Fibroblast of skin of right quadriceps (primary cell): ENCODE measurements at regions not wholly inside any gene's neighbourhood (a gene's known extent, or its start where the extent isn't known, plus 50 kb on each side); places are given as distances from the start of the nearest gene placed in this dataset.

ENCODE experiments used
- DNase-seq: peaks from one replicate; pipeline ENCODE4 v3.0.0-alpha.2; 2013

DNA sequence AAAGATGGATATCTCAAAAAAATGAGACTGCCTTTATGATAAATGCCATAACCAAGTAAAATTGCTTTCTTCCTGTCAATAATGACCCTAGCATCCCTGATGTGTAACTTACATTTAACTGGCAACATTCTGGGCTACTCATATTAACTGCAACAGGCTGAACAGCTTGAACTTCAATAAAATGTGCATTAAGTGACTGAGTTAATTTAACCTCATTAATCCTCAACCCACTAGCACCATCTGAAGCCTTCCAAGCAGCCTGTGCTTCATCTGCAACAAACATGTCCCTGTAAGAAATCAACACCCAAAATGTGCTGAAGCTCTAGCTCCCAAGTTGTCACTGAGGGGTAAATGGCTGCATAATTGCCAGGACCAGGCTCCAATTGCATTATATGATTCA is 296.2 kb upstream of the ZC3H15 start:
- no peak for DNase-seq

DNA sequence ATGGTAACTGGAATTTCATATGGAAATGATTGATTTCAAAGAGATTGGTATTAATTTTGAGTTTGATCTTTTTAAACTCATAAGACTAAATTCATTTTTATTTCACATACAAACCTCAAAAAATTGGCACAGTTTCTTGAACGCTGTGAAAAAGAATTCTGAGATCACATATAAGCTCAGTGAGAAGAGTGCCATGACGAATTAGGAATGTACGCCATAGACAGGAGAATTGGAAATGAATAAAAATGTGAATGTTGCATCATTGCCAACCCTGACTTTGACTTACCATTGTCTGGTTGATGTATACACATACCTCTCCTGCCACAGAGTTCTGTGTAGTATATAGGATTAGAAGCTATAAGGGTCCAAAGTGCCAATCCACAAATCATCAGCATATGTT is 290.4 kb upstream of the ZC3H15 start:
- DNase-seq, result peak; percentile 20

DNA sequence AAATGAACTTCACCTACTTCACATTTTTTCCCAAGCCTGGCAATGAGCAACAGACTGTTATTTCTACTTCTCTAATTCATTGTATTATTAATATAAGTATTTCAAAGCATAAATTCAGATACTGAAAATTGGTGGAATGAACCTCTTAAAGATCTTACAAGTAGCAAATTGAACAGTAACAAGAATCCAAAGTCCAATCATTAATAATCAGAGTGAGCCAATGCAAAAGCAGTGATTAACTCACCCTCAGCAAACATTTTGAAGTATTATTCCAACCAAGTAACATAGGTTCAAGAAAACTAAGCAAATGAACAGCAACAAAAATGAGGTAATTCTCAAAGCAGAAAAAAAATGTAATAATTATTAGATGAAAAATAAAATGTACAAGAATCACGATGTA is 288.1 kb upstream of the ZC3H15 start:
- no peak for DNase-seq

DNA sequence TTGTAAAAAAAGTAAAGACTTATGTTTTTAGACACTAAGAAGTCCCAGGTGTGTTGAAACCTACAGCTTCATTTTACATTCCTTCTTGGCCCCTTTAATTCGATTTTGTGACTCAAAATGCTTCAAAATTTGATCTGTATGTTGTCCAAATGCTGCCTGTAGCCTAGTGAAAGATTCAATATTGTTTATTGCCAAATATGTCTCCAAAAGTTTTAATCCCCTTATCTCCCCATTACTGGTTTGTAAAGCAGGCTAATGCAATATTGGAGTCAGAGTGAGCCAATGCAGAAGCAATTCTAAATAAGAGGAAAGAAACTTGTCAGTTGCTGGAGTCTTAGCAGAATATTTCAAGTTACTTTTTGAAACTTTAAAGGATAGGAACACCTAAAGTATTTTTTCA is 287.0 kb upstream of the ZC3H15 start:
- DNase-seq, result no peak

DNA sequence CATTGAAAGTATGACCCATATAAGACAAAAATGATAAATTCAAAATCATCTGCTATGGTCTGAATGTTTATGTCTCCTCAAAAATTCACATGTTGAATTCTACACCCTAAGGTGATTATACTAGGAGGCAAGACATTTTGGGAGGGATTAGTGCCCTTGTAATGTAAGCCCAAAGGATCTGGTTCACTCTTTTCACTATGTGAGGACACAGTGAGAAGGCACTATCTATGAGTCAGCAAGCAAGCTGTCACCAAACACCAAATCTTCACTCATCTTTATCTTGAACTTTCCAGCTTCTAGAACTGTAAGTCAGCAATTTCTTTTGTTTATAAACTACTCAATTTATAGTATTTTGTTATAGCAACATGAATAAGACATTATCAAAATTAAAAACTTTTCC is 284.7 kb upstream of the ZC3H15 start:
- no peak for DNase-seq

DNA sequence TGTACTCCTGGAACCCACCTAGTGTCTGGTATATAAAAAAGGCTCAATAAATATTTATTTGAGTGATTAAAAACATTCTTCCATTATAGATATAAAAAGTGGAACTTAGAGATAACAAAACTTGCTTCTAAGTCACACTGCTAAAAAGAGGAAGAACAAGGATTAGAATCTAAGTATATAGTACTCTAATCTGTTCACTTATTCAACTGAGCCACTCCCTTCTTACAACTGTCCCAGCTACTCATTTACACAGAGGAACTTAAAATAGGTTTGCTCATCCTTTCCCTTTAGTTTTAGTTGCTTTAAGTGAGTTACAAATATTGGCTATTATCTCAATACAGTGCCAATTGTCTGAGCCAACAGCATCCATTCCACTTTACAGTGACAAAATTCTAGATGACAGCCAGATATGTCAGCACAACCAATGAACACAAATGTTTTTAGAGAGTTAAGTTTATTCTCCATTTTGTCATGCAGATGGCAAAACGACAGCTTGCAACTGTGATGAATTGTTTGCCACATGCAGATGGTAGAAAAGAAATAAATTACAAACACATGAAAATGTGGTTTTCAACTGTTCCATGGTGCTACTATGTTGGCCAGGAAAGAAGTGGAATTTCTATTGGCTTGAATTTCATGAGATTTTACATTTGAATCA is 280.7 kb upstream of the ZC3H15 start:
- DNase-seq, result no peak

DNA sequence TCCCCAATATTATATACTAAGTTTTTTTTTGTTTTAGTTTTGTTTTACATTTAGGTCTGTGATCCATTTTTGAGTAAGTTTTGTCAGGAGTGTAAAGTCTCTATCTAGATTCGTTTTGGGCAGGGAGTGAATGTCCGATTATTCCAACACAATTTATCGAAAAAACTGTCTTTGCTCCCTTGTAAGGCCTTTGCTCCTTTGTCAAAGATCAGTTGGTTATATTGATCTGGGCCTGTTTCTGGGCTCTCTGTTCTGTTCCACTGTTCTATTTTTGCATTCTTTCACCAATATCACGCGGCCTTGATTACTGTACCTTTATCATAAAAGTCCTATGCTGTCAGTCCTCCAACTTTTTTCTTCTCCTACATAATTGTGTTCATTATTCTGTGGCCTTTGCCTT is 276.5 kb upstream of the ZC3H15 start:
- no peak for DNase-seq

DNA sequence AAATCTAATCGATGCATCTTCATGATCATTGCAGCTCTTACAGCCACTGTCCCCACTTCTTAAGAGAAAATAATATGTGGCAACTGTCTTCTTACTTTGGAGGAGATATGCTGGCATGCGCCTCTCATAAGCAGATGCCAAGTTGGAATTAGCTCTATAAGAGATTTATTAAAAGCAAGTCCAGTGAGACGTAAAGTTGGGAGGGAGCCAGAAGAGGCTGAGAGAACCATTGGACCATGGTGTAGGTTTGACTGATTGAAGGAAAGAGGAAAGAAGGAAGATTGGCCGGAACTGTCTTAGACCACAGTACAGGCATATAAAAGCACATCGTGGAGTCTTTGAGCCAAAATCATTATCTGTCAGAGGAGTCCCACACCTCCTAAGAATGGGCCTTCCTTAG is 265.7 kb upstream of the ZC3H15 start:
- no peak for DNase-seq

DNA sequence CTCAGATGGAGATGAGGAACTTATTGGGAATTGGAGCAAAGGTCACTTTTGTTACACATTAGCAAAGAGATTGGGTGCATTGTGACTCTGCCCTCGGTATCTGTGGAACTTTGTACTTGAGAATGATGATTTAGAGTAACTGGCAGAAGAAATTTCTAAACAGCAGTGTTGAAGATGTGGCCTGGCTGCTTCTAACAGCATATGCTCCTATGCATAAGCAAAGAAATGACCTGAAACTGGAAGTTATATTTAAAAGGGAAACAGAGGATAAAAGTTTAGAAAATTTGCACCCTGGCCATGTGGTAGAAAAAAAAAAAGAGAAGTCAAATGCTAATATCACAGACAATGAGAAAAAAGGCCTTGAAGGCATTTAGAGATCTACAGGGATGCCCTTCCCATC is 256.8 kb upstream of the ZC3H15 start:
- DNase-seq, result no peak

DNA sequence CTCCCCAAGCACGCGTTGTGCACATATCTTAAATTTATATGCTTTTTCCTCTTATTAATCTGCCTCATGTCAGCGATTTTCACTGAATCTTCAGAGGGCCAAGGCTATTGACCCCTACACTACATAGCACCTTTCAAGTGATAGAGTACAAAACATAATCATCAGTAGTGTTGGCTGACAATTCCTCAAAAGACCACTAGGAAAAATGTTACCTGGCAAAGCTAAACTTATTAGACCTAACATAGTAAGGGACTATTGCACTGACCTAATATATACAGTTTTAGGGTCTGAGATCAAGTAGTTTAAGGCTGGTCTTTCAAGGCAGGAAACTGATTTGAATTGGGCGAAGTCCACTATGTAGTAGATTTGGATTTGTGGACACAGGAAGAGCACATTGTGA is 244.2 kb upstream of the ZC3H15 start:
- no peak for DNase-seq

DNA sequence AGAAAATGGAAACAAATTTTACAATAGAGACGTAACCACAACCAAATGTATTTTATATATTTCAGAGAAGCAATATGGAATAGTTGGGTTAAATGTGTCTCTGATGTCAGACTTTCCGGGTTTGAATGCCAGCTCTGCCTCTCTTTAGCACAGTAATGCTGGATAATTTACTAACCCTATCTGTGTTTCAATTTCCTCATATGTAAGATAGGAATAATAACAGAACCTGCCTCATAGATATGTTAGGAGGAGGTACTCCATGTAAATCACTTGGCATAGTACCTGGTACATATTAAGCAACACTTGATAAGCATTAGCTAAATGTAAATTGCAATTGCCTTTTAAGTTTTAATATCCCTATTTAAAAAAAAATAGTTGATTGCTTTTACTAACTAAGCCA is 231.3 kb upstream of the ZC3H15 start:
- no peak for DNase-seq

DNA sequence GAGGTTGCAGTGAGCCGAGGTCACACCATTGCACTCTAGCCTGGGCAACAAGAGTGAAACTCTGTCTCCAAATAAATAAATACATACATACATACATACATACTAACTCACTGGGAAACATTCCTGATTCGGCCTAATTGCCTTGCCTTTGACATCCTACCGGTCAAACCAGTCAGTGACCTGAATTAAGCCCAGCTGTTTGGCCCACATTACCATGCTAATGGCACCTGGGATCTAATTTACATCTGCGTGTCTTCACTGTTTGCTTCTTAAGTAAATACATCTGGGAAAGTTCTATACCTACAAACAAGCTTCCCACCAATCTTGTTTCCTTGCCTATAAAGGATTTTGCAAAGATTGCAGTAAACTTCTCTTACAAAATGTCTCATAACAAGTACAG is 230.2 kb upstream of the ZC3H15 start:
- DNase-seq, result no peak

DNA sequence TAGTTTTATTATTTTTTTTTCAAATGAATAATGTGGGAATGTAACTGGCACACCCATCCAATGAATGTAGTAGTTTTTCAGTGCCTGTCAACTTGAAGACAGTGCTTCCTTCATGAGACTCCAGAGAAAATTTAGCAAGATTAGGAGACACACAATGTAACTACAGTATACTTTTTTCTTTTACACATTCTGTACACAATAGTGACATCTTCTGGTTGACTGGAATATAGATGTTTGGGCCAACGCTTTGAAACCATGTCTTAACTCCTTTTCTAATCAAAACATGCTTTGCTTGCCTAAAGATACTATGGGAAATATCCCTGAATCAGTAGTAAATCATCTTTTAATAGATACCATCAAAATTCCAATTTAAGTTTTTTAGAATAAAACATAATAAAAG is 229.5 kb upstream of the ZC3H15 start:
- DNase-seq, result peak; percentile 48

DNA sequence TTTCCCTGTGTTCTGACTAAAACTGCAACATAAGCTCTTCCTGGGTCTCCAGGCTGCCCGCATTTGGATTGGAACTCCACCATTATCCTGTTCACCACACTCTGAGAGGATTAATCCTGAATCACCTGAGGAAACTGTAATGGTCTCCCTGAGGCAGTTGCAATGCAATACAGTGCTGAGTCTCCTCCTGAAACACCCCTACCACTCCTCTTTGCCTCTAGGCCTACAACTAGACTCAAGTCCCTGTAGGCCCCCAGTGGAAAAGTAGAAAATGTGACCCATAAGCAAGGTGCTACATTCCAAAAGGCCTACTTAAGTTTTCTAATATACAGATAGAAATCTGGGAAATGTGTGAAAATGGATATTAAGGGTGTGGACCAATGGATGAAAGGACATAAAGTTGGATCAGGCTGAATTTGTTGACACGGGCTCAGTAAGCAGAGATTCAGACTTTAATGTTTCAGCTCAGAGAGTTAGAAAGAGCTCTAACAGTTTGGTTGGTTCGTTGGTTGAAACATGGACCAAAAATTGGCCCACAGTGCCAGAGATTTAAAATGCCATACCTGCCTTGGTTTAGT is 222.3 kb upstream of the ZC3H15 start:
- DNase-seq, result no peak

DNA sequence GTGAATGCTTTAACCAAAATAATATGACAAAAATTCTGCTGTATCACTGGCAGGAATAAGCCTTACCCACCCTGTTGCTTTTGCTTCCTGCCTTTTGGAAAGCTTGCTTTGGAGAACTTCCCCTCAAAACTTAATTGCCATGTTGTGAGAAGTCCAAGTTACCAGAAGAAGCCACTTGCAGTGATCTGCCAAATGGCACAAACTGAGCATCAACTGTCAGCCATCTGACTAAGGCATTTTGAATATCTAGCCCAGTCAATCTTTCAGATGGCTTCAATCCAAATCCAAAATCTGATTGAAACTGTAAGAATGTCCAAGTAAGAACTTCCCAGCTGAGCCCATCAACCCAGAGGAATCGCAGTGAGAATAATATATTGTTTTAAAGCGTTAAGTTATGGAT is 216.5 kb upstream of the ZC3H15 start:
- no peak for DNase-seq

DNA sequence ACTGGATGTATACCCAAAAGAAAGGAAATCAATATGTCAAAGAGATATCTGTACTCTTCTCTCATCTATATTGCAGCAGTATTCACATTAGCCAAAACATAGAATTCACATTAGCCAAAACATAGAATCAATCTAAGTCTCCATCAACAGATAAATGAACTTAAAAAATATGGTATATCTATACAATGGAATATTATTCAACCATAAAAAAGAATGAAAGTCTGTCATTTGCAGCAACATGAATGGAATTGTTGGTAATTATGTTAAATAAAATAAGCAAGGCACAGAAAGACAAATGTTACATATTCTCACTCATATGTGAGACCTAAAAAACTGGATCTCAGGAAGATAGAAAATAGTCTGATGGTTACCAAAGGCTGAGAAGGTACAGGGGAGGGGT is 212.1 kb upstream of the ZC3H15 start:
- DNase-seq, result no peak

DNA sequence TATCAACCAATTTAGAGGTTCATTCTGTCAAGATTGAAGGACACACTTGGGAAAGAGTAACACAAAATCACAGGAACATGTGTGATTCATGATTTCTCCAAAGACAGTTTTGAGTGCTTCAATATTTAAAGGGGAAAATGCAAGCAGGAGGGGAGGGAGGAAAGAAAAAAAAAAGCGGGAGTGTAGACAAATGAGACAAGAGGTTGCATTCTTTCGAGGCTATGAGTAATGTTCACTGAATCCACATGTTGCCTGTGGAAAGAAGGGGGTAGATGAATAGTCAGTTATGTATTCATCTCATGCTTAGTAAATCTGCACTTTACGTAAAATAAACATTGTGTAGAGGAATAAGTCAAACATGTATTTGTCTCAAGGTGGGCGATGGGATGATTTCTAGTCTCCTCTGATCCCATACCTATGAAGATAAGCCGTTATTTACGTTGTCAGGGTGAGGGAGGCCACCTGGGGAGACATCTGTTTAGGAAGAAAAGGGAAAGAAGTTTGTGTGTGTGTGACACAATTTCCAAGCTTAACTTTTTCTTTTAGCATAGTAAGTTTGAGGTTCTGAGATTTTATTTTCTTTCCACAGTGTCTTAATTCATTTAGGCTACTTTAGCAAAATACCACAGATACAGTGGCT is 211.0 kb upstream of the ZC3H15 start:
- peak; percentile 71 for DNase-seq

DNA sequence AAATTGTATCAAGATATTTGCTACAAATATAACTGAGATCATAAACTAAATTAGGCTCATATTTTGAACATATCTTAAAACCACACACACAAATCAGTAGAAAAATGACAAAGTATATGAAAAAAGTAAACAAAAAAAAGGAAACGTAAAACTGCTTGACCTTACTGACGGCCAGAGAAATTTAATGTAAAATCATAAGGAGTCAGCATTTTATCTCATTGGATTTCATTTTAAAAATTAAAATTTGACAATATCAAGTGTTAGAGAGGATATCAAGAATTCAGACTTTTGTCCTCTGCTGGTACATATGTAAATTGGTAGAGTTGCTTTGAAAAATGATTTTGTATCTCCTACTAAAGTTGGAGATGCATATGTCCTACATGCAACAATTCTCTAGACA is 209.2 kb upstream of the ZC3H15 start:
- no peak for DNase-seq

DNA sequence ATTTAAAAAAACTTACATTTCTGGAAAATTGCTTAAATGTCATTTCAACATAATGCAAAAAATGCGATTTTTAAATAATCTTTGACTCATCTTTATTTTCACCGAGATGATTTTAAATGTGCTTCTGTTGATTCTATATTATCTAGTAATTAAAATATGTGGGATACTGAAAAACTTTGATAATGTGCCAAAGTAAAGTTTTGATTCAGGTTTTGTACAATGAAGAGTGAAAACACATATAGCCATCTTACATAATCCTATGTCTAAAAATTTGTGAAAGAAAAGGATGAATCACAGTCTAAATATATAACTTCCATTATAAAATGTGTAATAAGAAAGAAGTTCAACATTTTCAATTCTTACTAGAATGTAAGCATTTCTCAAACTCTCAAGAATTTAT is 204.3 kb upstream of the ZC3H15 start:
- DNase-seq, result no peak

DNA sequence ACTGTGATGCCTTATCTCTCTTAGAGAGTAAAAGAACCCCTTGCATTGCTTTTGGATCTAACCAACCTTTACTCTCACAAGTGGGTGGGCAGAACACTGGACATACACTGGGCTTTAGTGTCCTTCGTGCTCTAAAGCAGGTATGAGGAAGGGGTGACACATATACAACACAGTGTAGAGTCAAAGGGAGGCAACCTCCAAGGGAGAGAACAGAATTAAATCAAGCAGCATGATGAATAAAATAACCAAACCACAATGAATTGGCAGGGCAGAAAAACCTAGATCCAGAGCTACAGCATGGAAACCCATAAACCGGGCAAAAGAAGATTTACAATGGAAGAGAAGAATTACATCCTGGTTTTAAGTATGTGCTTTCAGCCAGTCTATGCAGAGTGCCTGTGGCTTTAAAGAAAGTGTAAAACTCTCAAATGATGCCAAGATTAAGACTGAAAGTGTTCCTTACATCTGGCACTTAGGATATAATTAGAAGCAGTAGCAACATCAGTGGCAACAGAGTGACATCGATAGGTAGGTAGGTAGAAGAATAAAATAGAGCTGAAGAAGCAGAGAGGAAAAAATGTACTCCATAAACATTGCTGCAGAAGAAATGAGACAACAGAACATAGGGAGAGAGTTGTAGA is 191.7 kb upstream of the ZC3H15 start:
- DNase-seq, result no peak

DNA sequence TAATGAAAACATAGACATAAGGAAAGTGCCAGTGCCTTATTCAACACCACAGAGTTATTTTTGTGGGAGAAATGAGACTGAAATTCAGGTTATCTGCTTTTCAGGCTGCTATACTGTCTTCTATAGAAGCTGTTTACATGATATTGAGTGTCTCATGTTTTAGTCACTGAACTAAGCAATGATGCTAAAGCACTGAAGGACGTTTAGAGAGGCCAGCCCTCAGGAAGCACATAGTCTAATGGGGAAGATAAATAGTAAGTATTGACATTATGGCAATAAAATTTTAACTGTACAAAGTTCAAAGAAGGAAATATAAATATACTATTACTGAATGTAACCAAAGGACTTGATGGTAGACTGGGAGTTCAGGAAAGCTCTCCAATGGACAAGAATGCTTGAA is 186.4 kb upstream of the ZC3H15 start:
- DNase-seq, result no peak

DNA sequence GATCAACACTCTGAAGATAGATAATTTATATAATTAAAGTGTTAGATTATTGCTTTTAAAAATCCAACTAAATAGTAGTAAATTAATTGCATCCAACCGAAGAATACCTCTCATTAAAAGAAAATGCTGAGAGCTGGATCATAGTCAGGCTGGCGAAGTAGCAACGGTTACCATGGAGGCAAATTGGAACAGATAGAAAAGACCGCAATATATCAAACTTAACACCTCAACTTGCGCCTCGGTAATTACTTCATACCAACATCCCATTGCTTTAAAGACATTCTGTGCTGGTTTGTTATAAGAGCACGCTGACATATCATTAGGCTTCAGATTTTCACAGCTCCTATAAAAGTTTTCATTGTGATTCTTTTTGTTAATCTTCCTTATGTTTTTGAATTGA is 183.8 kb upstream of the ZC3H15 start:
- no peak for DNase-seq

DNA sequence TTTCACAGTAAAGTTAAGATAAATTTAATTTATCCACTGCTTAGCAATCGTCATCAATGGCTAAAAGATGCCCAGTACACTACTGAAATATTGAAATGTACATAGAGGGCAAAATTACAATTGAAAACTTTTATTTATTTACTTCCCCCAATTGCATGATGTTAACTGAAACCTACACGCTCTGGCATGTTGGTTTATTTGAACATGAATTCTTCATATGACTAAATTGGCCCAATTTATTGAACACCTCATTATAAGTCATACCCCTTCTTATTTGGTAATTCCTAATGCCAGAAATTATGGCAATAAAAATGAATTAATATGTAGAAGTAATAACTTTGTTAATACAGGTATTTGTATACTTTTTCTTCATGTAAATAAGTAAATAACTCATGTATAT is 183.0 kb upstream of the ZC3H15 start:
- no peak for DNase-seq

DNA sequence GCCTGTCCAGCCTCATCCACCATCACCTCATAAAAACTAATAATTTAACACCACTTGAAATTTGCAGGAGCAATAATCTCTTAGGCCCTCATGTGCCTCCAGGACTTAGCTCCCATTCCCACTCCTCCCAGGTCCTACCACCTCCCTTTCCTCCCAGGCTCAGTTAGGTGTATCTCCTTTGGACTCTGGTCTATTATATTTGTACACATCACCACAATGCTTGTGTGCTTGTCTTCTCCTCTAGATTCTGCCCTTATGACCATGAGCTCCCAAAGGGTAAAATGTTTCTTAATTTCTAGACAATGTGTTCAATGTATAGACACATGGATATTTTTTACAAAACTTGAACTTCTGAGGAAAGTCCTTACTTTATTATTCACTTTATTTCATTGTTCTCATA is 182.0 kb upstream of the ZC3H15 start:
- no peak for DNase-seq

DNA sequence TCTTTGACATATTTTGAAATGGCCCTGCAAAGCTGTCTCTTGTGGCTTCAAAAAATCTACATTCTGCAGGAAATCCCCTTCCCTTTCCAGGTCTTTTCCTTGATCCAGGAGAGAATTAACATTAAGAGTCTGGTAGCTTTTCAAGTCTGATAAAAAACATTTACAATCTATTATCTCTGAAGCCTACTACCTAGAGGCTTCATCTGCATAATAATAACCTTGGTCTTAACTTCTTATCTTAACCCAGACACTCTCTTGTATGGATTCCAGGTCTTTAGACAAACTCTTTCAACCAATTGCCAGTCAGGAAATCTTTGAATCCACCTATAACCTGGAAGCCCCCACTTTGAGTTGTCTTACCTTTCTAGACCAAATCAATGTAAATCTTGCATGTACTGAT is 179.3 kb upstream of the ZC3H15 start:
- no peak for DNase-seq
